ENCODE measurements at regions not wholly inside any gene's neighbourhood (a gene's known extent, or its start where the extent isn't known, plus 50 kb on each side); places are given as distances from the start of the nearest gene placed in this dataset.

GRCh38 chr10:114749510-114749909 lies 72.1 kb upstream of the FHIP2A start:
- Histone ChIP-seq H3K56ac (ENCODE audit: extremely low read depth, insufficient read depth, low read length) (no peak overlapping the region), H2BK5ac (ENCODE audit: low read depth, low read length, poor library complexity, severe bottlenecking) (no peak overlapping the region), H3K9me3 (ENCODE audit: control insufficient read depth, insufficient read depth, low read length) (no peaks in the 10 kb centered on the region), H3K9ac (ENCODE audit: low read depth, low read length) (no peak overlapping the region), H2BK15ac (ENCODE audit: low read depth, low read length) (no peak overlapping the region), H4K8ac (ENCODE audit: low read depth in 2 of 2, low read length in 2 of 2) (no peak overlapping the region), H3K79me1 (ENCODE audit: low read depth in 1 of 2, low read length in 2 of 2) (no peaks in the 10 kb centered on the region), H2AFZ (replicated peaks; ENCODE audit: low read length, poor library complexity) (no peak overlapping the region), H4K5ac (ENCODE audit: low read depth, low read length) (no peak overlapping the region), H4K20me1 (ENCODE audit: insufficient read depth, low read length) (no peaks in the 10 kb centered on the region), H3K4me2 (ENCODE audit: low read depth, low read length) (no peak overlapping the region), H3K36me3 (ENCODE audit: control insufficient read depth, insufficient read depth, low read length) (no peaks in the 10 kb centered on the region), H2AK5ac (ENCODE audit: low read depth, low read length) (no peak overlapping the region), H3K4ac (ENCODE audit: low read depth, low read length) (no peak overlapping the region), H2AK9ac (replicated peaks; ENCODE audit: low read depth, low read length, poor library complexity) (no peak overlapping the region), H3K27me3 (ENCODE audit: control insufficient read depth, insufficient read depth, low read length) (no peaks in the 10 kb centered on the region), H3K27ac (ENCODE audit: insufficient read depth, low read length) (no peak overlapping the region), H3K9me1 (ENCODE audit: insufficient read depth, low read length) (peaks cover 5% of the 10 kb centered on the region), H3K14ac (replicated peaks; ENCODE audit: low read depth, low read length) (no peak overlapping the region), H2BK20ac (ENCODE audit: low read depth, low read length) (no peak overlapping the region), H3K18ac (ENCODE audit: low read depth, low read length) (no peak overlapping the region), H3K4me1 (ENCODE audit: control insufficient read depth, insufficient read depth, low read length) (peaks cover 12% of the 10 kb centered on the region), H3K4me3 (ENCODE audit: insufficient read depth, low read depth, low read length) (no peak overlapping the region), H2BK120ac (ENCODE audit: low read depth, low read length) (no peak overlapping the region), H4K91ac (ENCODE audit: insufficient read depth, low read depth, low read length) (no peak overlapping the region; the same call in 1 of the 2 replicates), H3K23ac (ENCODE audit: low read depth, low read length) (no peak overlapping the region)
- POLR2A ChIA-PET (ENCODE audit: unreplicated experiment), result no interaction called here
- DNase-seq (no peak), ATAC-seq (ENCODE audit: low read depth) (no peak)
- intact Hi-C loops (cut with micrococcal nuclease), result no loop called here
- no TSS peak for BruUV-seq (replicated peaks)
- in situ Hi-C loops (cut with MboI; ENCODE audit: low sequenced_read_pairs), result no loop called here
- WGBS, 2 experiments (ENCODE audit: extremely low coverage in 2 of 2, insufficient read length in 1 of 2), result 88% methylated on average over 5 of the region's 6 CpGs; no CpG with 5 or more reads in 1 of the 2 experiments
- dilution Hi-C loops (cut with HindIII; ENCODE audit: low sequenced_read_pairs, unreplicated experiment), result no loop called here
- CTCF ChIA-PET, result no interaction called here
- TF ChIP-seq MAFK (IDR thresholded peaks at IDR 0.05; ENCODE audit: low read depth, low read length), result no peak
- no peak for TF ChIP-seq SMC3 (IDR thresholded peaks at IDR 0.05; ENCODE audit: low read depth, low read length)
- TF ChIP-seq MAZ (IDR thresholded peaks at IDR 0.05; ENCODE audit: borderline replicate concordance, low read depth, low read length), result no peak
- no peak for TF ChIP-seq RFX5 (IDR thresholded peaks at IDR 0.05; ENCODE audit: low read depth, low read length)
- no peak for TF ChIP-seq RCOR1 (IDR thresholded peaks at IDR 0.05; ENCODE audit: insufficient replicate concordance, low read length)
- TF ChIP-seq RAD21 (IDR thresholded peaks at IDR 0.05; ENCODE audit: low read length), result no peak
- no peak for TF ChIP-seq NFE2L2 (IDR thresholded peaks at IDR 0.05; ENCODE audit: low read depth, low read length)
- TF ChIP-seq CEBPB (IDR thresholded peaks at IDR 0.05; ENCODE audit: low read depth, low read length), result no peak
- TF ChIP-seq BHLHE40 (IDR thresholded peaks at IDR 0.05; ENCODE audit: low read depth, low read length), result no peak
- no peak for TF ChIP-seq CHD1 (IDR thresholded peaks at IDR 0.05; ENCODE audit: low read depth, low read length)
- TF ChIP-seq, protein P1, sequence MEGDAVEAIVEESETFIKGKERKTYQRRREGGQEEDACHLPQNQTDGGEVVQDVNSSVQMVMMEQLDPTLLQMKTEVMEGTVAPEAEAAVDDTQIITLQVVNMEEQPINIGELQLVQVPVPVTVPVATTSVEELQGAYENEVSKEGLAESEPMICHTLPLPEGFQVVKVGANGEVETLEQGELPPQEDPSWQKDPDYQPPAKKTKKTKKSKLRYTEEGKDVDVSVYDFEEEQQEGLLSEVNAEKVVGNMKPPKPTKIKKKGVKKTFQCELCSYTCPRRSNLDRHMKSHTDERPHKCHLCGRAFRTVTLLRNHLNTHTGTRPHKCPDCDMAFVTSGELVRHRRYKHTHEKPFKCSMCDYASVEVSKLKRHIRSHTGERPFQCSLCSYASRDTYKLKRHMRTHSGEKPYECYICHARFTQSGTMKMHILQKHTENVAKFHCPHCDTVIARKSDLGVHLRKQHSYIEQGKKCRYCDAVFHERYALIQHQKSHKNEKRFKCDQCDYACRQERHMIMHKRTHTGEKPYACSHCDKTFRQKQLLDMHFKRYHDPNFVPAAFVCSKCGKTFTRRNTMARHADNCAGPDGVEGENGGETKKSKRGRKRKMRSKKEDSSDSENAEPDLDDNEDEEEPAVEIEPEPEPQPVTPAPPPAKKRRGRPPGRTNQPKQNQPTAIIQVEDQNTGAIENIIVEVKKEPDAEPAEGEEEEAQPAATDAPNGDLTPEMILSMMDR (conservative IDR thresholded peaks at IDR 0.05; ENCODE audit: low read depth, low read length), result no peak
- TF ChIP-seq MXI1 (IDR thresholded peaks at IDR 0.05; ENCODE audit: borderline replicate concordance, low read depth, low read length), result no peak
- TF ChIP-seq, protein P2, sequence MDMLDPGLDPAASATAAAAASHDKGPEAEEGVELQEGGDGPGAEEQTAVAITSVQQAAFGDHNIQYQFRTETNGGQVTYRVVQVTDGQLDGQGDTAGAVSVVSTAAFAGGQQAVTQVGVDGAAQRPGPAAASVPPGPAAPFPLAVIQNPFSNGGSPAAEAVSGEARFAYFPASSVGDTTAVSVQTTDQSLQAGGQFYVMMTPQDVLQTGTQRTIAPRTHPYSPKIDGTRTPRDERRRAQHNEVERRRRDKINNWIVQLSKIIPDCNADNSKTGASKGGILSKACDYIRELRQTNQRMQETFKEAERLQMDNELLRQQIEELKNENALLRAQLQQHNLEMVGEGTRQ (IDR thresholded peaks at IDR 0.05; ENCODE audit: low read depth, low read length), result no peak
- TF ChIP-seq POLR2A (IDR thresholded peaks at IDR 0.05; ENCODE audit: low read depth, low read length), result no peak
- TF ChIP-seq FOS (IDR thresholded peaks at IDR 0.05; ENCODE audit: low read depth, low read length), result no peak
- TF ChIP-seq, protein P3, sequence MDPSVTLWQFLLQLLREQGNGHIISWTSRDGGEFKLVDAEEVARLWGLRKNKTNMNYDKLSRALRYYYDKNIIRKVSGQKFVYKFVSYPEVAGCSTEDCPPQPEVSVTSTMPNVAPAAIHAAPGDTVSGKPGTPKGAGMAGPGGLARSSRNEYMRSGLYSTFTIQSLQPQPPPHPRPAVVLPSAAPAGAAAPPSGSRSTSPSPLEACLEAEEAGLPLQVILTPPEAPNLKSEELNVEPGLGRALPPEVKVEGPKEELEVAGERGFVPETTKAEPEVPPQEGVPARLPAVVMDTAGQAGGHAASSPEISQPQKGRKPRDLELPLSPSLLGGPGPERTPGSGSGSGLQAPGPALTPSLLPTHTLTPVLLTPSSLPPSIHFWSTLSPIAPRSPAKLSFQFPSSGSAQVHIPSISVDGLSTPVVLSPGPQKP (IDR thresholded peaks at IDR 0.05; ENCODE audit: borderline replicate concordance, low read depth, low read length), result no peak
